Left ventricle myocardium inferior (tissue), 1 donor: ENCODE measurements at regions not wholly inside any gene's neighbourhood (a gene's known extent, or its start where the extent isn't known, plus 50 kb on each side); places are given as distances from the start of the nearest gene placed in this dataset.

Experiments used
- DNase-seq: peaks from one replicate; pipeline ENCODE4 v3.0.0-alpha.2; 2020
- H3K27ac ChIP-seq: fragments of 200-600 bp; replicated peaks from 2 replicates; pipeline ENCODE4 v1.8.0; 2021
- H3K27me3 ChIP-seq: fragments of 200-600 bp; 2 replicates; pipeline ENCODE4 v1.8.0; 2021; ENCODE audit warnings: low read depth
- H3K36me3 ChIP-seq: fragments of 200-600 bp; 2 replicates; pipeline ENCODE4 v1.8.0; 2021
- H3K4me1 ChIP-seq: fragments of 200-600 bp; 2 replicates; pipeline ENCODE4 v1.8.0; 2021
- H3K4me3 ChIP-seq: fragments of 200-600 bp; 2 replicates; pipeline ENCODE4 v1.8.0; 2021; ENCODE audit warnings: mild to moderate bottlenecking, moderate library complexity
- H3K9me3 ChIP-seq: fragments of 200-600 bp; replicated peaks from 2 replicates; pipeline ENCODE4 v1.8.0; 2021
- CTCF ChIP-seq: fragments of 200-600 bp; IDR thresholded peaks from 2 replicates; pipeline ENCODE4 v1.8.0; 2021; ENCODE audit warnings: antibody characterized with exemption, mild to moderate bottlenecking, borderline replicate concordance
- intact Hi-C: fragments of 100-400 bp; cut with micrococcal nuclease; formaldehyde crosslinking; loops from one replicate; pipeline ENCODE4 v1.11.0; 2022
- donor health status: DM: no; HTN: yes; CAD: no; lungs with severe emphysema.

- Histone ChIP-seq H3K27me3 (no peaks in the 10 kb centered on the region), H3K4me1 (peaks cover 5% of the 10 kb centered on the region), H3K36me3 (no peaks in the 10 kb centered on the region), H3K4me3 (no peak overlapping the region), H3K9me3 (peaks cover 6% of the 10 kb centered on the region), H3K27ac (no peak overlapping the region)
- TF ChIP-seq CTCF = no peak
- intact Hi-C loops = no loop called here
- no peak for DNase-seq
These were observed 194.4 kb downstream of the DEPDC1B start for GRCh38 chr5:60505373-60506171.

GRCh38 chr5:60504342-60504741 is 195.6 kb downstream of the DEPDC1B start:
- no peaks in the 10 kb centered on the region for H3K27me3 ChIP-seq
- H3K4me1 ChIP-seq = peaks cover 5% of the 10 kb centered on the region
- no peak for TF ChIP-seq CTCF
- peaks cover 6% of the 10 kb centered on the region for H3K9me3 ChIP-seq
- intact Hi-C loops = no loop called here
- H3K4me3 ChIP-seq = no peak overlapping the region
- DNase-seq = no peak
- H3K27ac ChIP-seq = peak overlapping the region; percentile 51
- no peaks in the 10 kb centered on the region for H3K36me3 ChIP-seq

GRCh38 chr5:60503771-60504170 is 196.2 kb downstream of the DEPDC1B start:
- Histone ChIP-seq H3K4me3 (no peak overlapping the region), H3K36me3 (no peaks in the 10 kb centered on the region), H3K27ac (peak overlapping the region; percentile 54), H3K9me3 (peaks cover 6% of the 10 kb centered on the region), H3K4me1 (peaks cover 5% of the 10 kb centered on the region), H3K27me3 (no peaks in the 10 kb centered on the region)
- DNase-seq = no peak
- intact Hi-C loops = no loop called here
- no peak for TF ChIP-seq CTCF

GRCh38 chr5:60497706-60498500 is 202.1 kb downstream of the DEPDC1B start:
- Histone ChIP-seq H3K36me3 (no peaks in the 10 kb centered on the region), H3K4me1 (no peaks in the 10 kb centered on the region), H3K9me3 (peaks cover 6% of the 10 kb centered on the region), H3K27ac (no peak overlapping the region), H3K4me3 (no peak overlapping the region), H3K27me3 (no peaks in the 10 kb centered on the region)
- DNase-seq = no peak
- TF ChIP-seq CTCF = no peak
- intact Hi-C loops = no loop called here

GRCh38 chr5:60495644-60496520 is 204.1 kb downstream of the DEPDC1B start:
- Histone ChIP-seq H3K4me3 (no peak overlapping the region), H3K27me3 (no peaks in the 10 kb centered on the region), H3K36me3 (no peaks in the 10 kb centered on the region), H3K4me1 (no peaks in the 10 kb centered on the region), H3K27ac (no peak overlapping the region), H3K9me3 (peaks cover 6% of the 10 kb centered on the region)
- no peak for DNase-seq
- TF ChIP-seq CTCF = no peak
- intact Hi-C loops = no loop called here
